Left lung (tissue), 4 donors: ENCODE measurements at regions not wholly inside any gene's neighbourhood (a gene's known extent, or its start where the extent isn't known, plus 50 kb on each side); places are given as distances from the start of the nearest gene placed in this dataset.
A peak's percentile ranks its signal among the peaks of the same experiment; 100 is the strongest.
"Not testable (repeated sequence)": the region's sequence is repeated elsewhere in the genome, so short reads cannot be mapped to it uniquely, and the experiment has no call there.

Source experiments
- ATAC-seq: fragments of 200-7000 bp; cut with Tn5 transposase; one replicate; pipeline ENCODE4 v1.9.1; 2020; ENCODE audit warnings: moderate library complexity
- DNase-seq, 4 donors: peaks; one replicate each; pipeline ENCODE4 v3.0.0-alpha.2; 2013 to 2020
- H3K27ac ChIP-seq, 2 donors: fragments of 200-600 bp; sonication (generic) in 1 of 2; one replicate each; pipeline versions ENCODE4 v1.5.0 to v1.8.0; 2020 to 2021
- H3K27me3 ChIP-seq, 2 donors: fragments of 200-600 bp; sonication (generic) in 1 of 2; one replicate each; pipeline versions ENCODE4 v1.5.0 to v1.8.0; 2020 to 2021
- H3K36me3 ChIP-seq, 2 donors: fragments of 200-600 bp; sonication (generic) in 1 of 2; one replicate each; pipeline versions ENCODE4 v1.5.0 to v1.8.0; 2020 to 2021
- H3K4me1 ChIP-seq, 2 donors: fragments of 200-600 bp; one replicate each; pipeline ENCODE4 v1.8.0; 2021
- H3K4me3 ChIP-seq, 2 donors: fragments of 200-600 bp; sonication (generic) in 1 of 2; one replicate each; pipeline versions ENCODE4 v1.5.0 to v1.8.0; 2020 to 2021; ENCODE audit warnings: mild to moderate bottlenecking in 1 of 2
- H3K9me3 ChIP-seq, 2 donors: fragments of 200-600 bp; sonication (generic) in 1 of 2; one replicate each; pipeline versions ENCODE4 v1.5.0 to v1.8.0; 2020 to 2021
- intact Hi-C, 2 donors: fragments of 100-400 bp; cut with DNase I; formaldehyde crosslinking; loops; one replicate each; pipeline versions ENCODE4 v1.11.2 to v1.14.2; 2022
- TF ChIP-seq, protein P1 (sequence below), 2 donors: fragments of 200-600 bp; sonication (generic) in 1 of 2; IDR thresholded peaks; one replicate each; pipeline versions ENCODE4 v1.5.0 to v1.8.0; 2021; ENCODE audit warnings: antibody characterized with exemption in 2 of 2
- donor health status: DM: no; HTN: yes; CAD: no.
- donor health status: DM: no; HTN: no; CAD: no.

DNA sequence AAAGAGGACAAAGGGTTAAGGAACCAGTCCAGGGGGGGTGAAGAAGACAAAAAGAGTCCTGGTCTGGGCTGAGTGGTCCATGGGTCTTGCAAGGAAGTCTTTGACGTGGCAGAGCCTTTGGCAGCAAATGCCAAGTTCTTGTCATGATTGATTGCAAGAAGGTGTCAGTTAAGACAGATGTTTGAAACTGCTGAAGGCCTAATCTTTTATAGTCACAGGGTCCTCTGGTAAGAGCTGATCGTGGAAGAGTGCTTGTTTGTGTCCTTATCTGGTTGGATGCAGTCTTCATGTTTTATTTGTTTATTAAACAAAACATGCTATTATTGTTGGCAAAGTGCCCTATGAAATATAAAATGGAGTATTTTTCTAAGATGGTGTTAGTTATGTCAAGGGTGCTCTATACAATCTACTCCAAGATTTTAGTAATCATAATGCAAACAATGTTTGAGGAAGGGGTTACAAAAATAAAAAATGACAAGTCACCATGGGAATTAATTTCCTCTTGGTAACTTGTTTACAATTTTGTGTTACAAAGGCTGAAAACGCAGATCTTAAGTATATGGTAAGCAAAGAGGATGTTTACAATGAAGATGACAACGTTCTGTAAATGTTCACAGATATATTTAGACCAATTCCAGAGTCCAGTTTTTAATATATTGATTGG is 85.9 kb downstream of the MAGED4 start:
- TF ChIP-seq, protein P1, sequence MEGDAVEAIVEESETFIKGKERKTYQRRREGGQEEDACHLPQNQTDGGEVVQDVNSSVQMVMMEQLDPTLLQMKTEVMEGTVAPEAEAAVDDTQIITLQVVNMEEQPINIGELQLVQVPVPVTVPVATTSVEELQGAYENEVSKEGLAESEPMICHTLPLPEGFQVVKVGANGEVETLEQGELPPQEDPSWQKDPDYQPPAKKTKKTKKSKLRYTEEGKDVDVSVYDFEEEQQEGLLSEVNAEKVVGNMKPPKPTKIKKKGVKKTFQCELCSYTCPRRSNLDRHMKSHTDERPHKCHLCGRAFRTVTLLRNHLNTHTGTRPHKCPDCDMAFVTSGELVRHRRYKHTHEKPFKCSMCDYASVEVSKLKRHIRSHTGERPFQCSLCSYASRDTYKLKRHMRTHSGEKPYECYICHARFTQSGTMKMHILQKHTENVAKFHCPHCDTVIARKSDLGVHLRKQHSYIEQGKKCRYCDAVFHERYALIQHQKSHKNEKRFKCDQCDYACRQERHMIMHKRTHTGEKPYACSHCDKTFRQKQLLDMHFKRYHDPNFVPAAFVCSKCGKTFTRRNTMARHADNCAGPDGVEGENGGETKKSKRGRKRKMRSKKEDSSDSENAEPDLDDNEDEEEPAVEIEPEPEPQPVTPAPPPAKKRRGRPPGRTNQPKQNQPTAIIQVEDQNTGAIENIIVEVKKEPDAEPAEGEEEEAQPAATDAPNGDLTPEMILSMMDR (IDR thresholded peaks at IDR 0.05) = no peak
- peaks cover 0 to 3% of the 10 kb centered on the region in 2 donors for H3K27me3 ChIP-seq
- no peak for DNase-seq
- no peaks in the 10 kb centered on the region for H3K36me3 ChIP-seq
- no peaks in the 10 kb centered on the region for H3K9me3 ChIP-seq
- intact Hi-C loops = no loop called here
- H3K4me3 ChIP-seq = no peak overlapping the region
- H3K27ac ChIP-seq = no peak overlapping the region
- no peaks in the 10 kb centered on the region for H3K4me1 ChIP-seq
- no peak for ATAC-seq

GRCh38 chrX:52271206-52271605 is 86.5 kb downstream of the MAGED4 start:
- TF ChIP-seq, protein P1 (IDR thresholded peaks at IDR 0.05) = no peak
- H3K36me3 ChIP-seq = no peaks in the 10 kb centered on the region
- no peak for DNase-seq
- H3K27ac ChIP-seq = no peak overlapping the region
- ATAC-seq = peak; percentile 54
- no peaks in the 10 kb centered on the region for H3K9me3 ChIP-seq
- peaks cover 0 to 3% of the 10 kb centered on the region in 2 donors for H3K27me3 ChIP-seq
- no peaks in the 10 kb centered on the region for H3K4me1 ChIP-seq
- intact Hi-C loops = no loop called here
- no peak overlapping the region for H3K4me3 ChIP-seq

- peak; percentile 56 for ATAC-seq
- TF ChIP-seq, protein P1 (IDR thresholded peaks at IDR 0.05) = no peak
Measured at GRCh38 chrX:52277666-52278065, 91.2 kb upstream of the XAGE2 start.

DNA sequence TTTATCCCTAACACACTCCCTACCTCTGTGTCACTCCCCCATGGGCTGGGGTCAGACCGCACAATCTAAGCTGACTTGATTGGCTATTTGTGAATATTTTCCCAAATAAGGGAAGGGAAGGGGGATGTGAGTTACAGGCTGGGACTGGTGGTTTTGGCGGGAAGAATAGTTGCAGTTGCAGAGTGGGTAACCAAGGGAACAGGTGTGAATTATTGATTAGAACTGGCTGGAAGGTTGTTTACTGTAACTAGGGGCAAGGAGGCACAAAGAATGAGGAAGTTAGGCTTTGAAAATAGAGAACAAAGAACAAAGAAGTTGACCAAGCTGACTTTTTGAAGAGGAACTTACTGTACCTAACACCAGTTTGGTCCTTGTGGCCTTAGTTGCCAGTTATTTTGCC is 88.0 kb upstream of the XAGE2 start:
- H3K36me3 ChIP-seq = no peaks in the 10 kb centered on the region
- intact Hi-C loops = no loop called here
- DNase-seq (no peak), ATAC-seq (no peak)
- H3K9me3 ChIP-seq = no peaks in the 10 kb centered on the region
- no peaks in the 10 kb centered on the region for H3K4me1 ChIP-seq
- H3K4me3 ChIP-seq = no peak overlapping the region
- H3K27me3 ChIP-seq = peaks cover 0 to 8% of the 10 kb centered on the region in 2 donors
- no peak overlapping the region for H3K27ac ChIP-seq
- TF ChIP-seq, protein P1 (IDR thresholded peaks at IDR 0.05) = no peak

More at GRCh38 chrX:52277666-52278065, 91.2 kb upstream of the XAGE2 start:
- Histone ChIP-seq H3K27ac (no peak overlapping the region), H3K36me3 (no peaks in the 10 kb centered on the region), H3K27me3 (peaks cover 0 to 3% of the 10 kb centered on the region in 2 donors), H3K9me3 (no peaks in the 10 kb centered on the region), H3K4me3 (no peak overlapping the region), H3K4me1 (no peaks in the 10 kb centered on the region)
- DNase-seq = no peak
- intact Hi-C loops = no loop called here

- intact Hi-C loops = no loop called here
- TF ChIP-seq, protein P1 (IDR thresholded peaks at IDR 0.05) = no peak
- DNase-seq (no peak), ATAC-seq (no peak)
- no peaks in the 10 kb centered on the region for H3K4me1 ChIP-seq
- H3K9me3 ChIP-seq = no peaks in the 10 kb centered on the region
- no peak overlapping the region for H3K4me3 ChIP-seq
- H3K27ac ChIP-seq = no peak overlapping the region
- no peaks in the 10 kb centered on the region for H3K36me3 ChIP-seq
- peaks cover 0 to 8% of the 10 kb centered on the region in 2 donors for H3K27me3 ChIP-seq
Measured at GRCh38 chrX:52284865-52285264, 84.0 kb upstream of the XAGE2 start.

GRCh38 chrX:52298968-52299367 is 69.9 kb upstream of the XAGE2 start:
- intact Hi-C loops, ATAC-seq, H3K9me3 ChIP-seq, H3K36me3 ChIP-seq, H3K4me3 ChIP-seq, H3K27me3 ChIP-seq, H3K4me1 ChIP-seq, H3K27ac ChIP-seq: not testable (repeated sequence)
- peak in 1 of 4 donors; percentile 10 for DNase-seq

- intact Hi-C loops, H3K27me3 ChIP-seq, H3K27ac ChIP-seq, H3K9me3 ChIP-seq, H3K4me3 ChIP-seq, H3K4me1 ChIP-seq, ATAC-seq, DNase-seq, H3K36me3 ChIP-seq: not testable (repeated sequence)
Measured at GRCh38 chrX:52308532-52308931, 60.3 kb upstream of the XAGE2 start.
